AG04450 (cell line): ENCODE measurements at regions not wholly inside any gene's neighbourhood (a gene's known extent, or its start where the extent isn't known, plus 50 kb on each side); places are given as distances from the start of the nearest gene placed in this dataset.

ENCODE experiments used
- CTCF ChIA-PET: fragments of 300-600, 350-600 bp; formaldehyde crosslinking; extraction: SDS; loops from one replicate; lab custom pipeline; 2022; ENCODE audit warnings: antibody characterized with exemption, inconsistent platforms; lab: Charles Lee
- POLR2A ChIA-PET: fragments of 350-600 bp; formaldehyde crosslinking; extraction: SDS; loops from one replicate; lab custom pipeline; 2021; ENCODE audit warnings: antibody characterized with exemption, inconsistent platforms; lab: Yijun Ruan, JAX
- DNase-seq: peaks from one replicate; pipeline ENCODE4 v3.0.0-alpha.2; 2011; ENCODE audit warnings: low read depth, low spot score
- H3K27ac ChIP-seq: one replicate; pipeline ENCODE4 v1.5.1; 2012; ENCODE audit warnings: low read depth, low read length, control low read depth
- H3K27me3 ChIP-seq: one replicate; pipeline ENCODE4 v1.6.0; 2012; ENCODE audit warnings: low read length; ENCODE audit not compliant: control insufficient read depth, insufficient read depth
- H3K4me3 ChIP-seq: 2 replicates; pipeline ENCODE4 v1.5.1; 2011; ENCODE audit warnings: mild to moderate bottlenecking, low read depth, low read length, control low read depth
- H3K9me3 ChIP-seq: 2 replicates; pipeline ENCODE4 v1.5.1; 2012; ENCODE audit warnings: low read length; ENCODE audit not compliant: control insufficient read depth, insufficient read depth
- TF ChIP-seq, protein P1 (sequence below): IDR thresholded peaks from 2 replicates; pipeline ENCODE4 v1.5.1; 2011; ENCODE audit warnings: low read depth, low read length, control low read depth, inconsistent platforms

DNA sequence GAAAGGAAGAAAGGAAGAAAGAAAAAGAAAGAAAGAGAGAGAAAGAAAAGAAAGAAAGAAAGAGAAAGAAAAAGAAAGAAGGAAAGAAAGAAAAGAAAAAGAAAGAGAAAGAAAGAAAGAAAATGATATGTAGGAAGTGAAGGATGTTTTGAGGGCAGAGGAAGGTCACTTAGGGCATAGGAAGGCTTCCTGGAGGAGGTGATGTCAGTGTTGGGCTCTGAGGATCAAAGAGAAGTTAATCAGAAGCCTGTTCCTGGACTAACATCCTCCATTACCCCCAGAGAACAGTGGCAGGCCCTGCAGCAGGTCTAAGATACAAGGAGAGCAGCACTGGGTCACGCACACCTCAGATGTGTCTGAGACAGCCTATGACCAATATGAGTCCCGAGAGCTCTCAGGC, 54.7 kb upstream of the CALN1 start:
- TF ChIP-seq, protein P1, sequence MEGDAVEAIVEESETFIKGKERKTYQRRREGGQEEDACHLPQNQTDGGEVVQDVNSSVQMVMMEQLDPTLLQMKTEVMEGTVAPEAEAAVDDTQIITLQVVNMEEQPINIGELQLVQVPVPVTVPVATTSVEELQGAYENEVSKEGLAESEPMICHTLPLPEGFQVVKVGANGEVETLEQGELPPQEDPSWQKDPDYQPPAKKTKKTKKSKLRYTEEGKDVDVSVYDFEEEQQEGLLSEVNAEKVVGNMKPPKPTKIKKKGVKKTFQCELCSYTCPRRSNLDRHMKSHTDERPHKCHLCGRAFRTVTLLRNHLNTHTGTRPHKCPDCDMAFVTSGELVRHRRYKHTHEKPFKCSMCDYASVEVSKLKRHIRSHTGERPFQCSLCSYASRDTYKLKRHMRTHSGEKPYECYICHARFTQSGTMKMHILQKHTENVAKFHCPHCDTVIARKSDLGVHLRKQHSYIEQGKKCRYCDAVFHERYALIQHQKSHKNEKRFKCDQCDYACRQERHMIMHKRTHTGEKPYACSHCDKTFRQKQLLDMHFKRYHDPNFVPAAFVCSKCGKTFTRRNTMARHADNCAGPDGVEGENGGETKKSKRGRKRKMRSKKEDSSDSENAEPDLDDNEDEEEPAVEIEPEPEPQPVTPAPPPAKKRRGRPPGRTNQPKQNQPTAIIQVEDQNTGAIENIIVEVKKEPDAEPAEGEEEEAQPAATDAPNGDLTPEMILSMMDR = no peak
- Histone ChIP-seq H3K27ac (no peak overlapping the region), H3K27me3 (no peaks in the 10 kb centered on the region), H3K9me3 (peaks cover 5% of the 10 kb centered on the region), H3K4me3 (no peak overlapping the region)
- CTCF ChIA-PET = no interaction called here
- no peak for DNase-seq
- POLR2A ChIA-PET = no interaction called here

DNA sequence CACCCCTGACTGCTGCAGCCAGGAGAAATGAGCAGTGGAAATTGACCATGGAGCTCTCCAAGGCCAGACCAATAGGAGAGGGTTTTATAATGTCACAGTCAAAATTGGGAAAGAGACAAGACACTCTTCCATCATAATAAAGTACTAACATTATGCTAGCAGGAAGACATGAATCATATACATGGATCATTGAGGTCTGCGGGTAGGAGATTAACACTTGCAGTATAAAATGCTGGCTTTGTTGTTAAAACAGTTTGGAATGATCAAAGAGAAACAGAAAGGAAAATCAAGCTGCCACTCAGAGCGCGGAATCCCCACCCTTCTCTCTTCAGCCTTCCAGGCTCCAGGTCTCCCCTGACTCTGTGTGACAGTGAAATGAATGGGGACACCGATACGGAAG, 53.4 kb upstream of the CALN1 start:
- TF ChIP-seq, protein P1 = no peak
- H3K9me3 ChIP-seq = peaks cover 5% of the 10 kb centered on the region
- ChIA-PET CTCF (no interaction called here), POLR2A (no interaction called here)
- no peak overlapping the region for H3K27ac ChIP-seq
- H3K27me3 ChIP-seq = no peaks in the 10 kb centered on the region
- no peak overlapping the region for H3K4me3 ChIP-seq
- DNase-seq = no peak

DNA sequence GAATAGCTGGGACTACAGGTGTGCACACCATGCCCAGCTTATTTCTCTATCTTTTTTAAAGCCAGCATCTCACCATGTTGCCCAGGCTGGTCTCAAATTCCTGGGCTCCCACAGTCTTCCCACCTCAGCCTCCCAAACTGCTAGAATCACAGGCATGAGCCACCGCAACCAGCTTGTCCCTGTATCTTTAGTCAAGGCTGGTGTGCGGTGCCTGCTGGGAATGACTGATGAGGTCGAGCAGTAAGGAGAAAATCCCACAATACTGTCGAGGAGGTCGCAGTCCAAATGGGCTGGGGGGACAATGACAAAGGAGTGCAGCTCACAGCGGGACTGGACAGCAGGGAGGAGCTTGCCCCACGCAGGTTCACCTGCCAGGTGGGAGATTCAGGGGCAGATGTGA, 50.2 kb upstream of the CALN1 start:
- Histone ChIP-seq H3K4me3 (no peak overlapping the region), H3K9me3 (peaks cover 6% of the 10 kb centered on the region), H3K27me3 (no peaks in the 10 kb centered on the region), H3K27ac (no peak overlapping the region)
- TF ChIP-seq, protein P1 = no peak
- CTCF ChIA-PET = no interaction called here
- POLR2A ChIA-PET = no interaction called here
- DNase-seq = no peak
